K562 (cell line): ENCODE measurements at regions not wholly inside any gene's neighbourhood (a gene's known extent, or its start where the extent isn't known, plus 50 kb on each side); places are given as distances from the start of the nearest gene placed in this dataset.

Source experiments
- MTA1 ChIP-seq: fragments of 450-650 bp; IDR thresholded peaks from 2 replicates; pipeline ENCODE4 v1.6.1; 2017; ENCODE audit warnings: borderline replicate concordance
- TAF1 ChIP-seq: IDR thresholded peaks from 2 replicates; pipeline ENCODE4 v1.6.1; 2011; ENCODE audit warnings: mild to moderate bottlenecking, low read length, moderate library complexity; ENCODE audit not compliant: insufficient read depth, control insufficient read depth, severe bottlenecking; ENCODE audit errors: extremely low read depth
- YBX1 ChIP-seq: fragments of 450-650 bp; IDR thresholded peaks from 2 replicates; pipeline ENCODE4 v1.7.1; 2016; ENCODE audit warnings: mild to moderate bottlenecking
- ZSCAN29 ChIP-seq: fragments of 450-650 bp; IDR thresholded peaks from 2 replicates; pipeline ENCODE4 v1.6.1; 2017

- TF ChIP-seq ZSCAN29 (no peak), TAF1 (no peak), MTA1 (no peak), YBX1 (no peak)
Measured at GRCh38 chr18:67973916-67974315, 457.4 kb upstream of the DSEL start.
